22Rv1 (cell line): ENCODE measurements at regions not wholly inside any gene's neighbourhood (a gene's known extent, or its start where the extent isn't known, plus 50 kb on each side); places are given as distances from the start of the nearest gene placed in this dataset.

ENCODE experiments used
- CTCF ChIP-seq: fragments of 450-650 bp; IDR thresholded peaks from 2 replicates; pipeline ENCODE4 v1.5.1; 2017; ENCODE audit warnings: mild to moderate bottlenecking
- ZFX ChIP-seq: fragments of 450-650 bp; IDR thresholded peaks from 2 replicates; pipeline ENCODE4 v1.6.1; 2017; ENCODE audit warnings: antibody characterized with exemption, borderline replicate concordance

- no peak for TF ChIP-seq CTCF
- TF ChIP-seq ZFX, result no peak
Observed at GRCh38 chr10:107364872-107365271, 200.4 kb upstream of the SORCS1 start.
